ENCODE measurements at regions not wholly inside any gene's neighbourhood (a gene's known extent, or its start where the extent isn't known, plus 50 kb on each side); places are given as distances from the start of the nearest gene placed in this dataset.
A peak's percentile ranks its signal among the peaks of the same experiment; 100 is the strongest.
"Not testable (repeated sequence)": the region's sequence is repeated elsewhere in the genome, so short reads cannot be mapped to it uniquely, and the experiment has no call there.

DNA sequence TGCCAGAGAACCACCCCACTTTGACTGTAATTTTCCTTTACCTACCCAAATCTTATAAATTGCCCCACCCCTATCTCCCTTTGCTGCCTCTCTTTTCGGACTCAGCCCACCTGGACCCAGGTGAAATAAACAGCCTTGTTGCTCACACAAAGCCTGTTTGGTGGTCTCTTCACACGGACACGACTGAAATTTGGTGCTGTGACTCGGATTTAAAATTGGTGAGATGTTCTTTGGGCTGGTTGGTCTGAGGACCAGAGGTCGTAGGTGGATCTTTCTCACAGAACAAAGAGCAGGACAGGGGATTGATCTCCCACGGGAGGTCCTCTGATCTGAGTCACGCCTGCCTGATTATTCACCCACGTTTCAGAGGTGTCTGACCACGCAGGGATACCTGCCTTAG is 328.6 kb upstream of the KCNMB2 start:
- not testable (repeated sequence) for DNase-seq (ENCODE audit: low read depth in 1 of 2, low spot score in 2 of 2)

GRCh38 chr3:178209116-178209515 is 327.1 kb upstream of the KCNMB2 start:
- H3K56ac ChIP-seq (replicated peaks; ENCODE audit: insufficient read length, low read depth, low read length); H3K18ac ChIP-seq (ENCODE audit: extremely low read depth, low read length); H3K14ac ChIP-seq (ENCODE audit: insufficient read length); H3K9me3 ChIP-seq (ENCODE audit: insufficient read depth in 2 of 2, low read depth in 1 of 2, low read length in 1 of 2); H3K4me2 ChIP-seq (ENCODE audit: insufficient read depth in 1 of 2, low read depth in 2 of 2, low read length in 2 of 2); H3K23me2 ChIP-seq (ENCODE audit: low read depth, low read length); H2AFZ ChIP-seq (ENCODE audit: low read length); H2BK5ac ChIP-seq (ENCODE audit: low read depth, low read length); H4K5ac ChIP-seq (ENCODE audit: insufficient read length, low read depth, low read length); CTCF ChIA-PET (ENCODE audit: partially characterized antibody); H3K9ac ChIP-seq (replicated peaks in 1 of 4; ENCODE audit: extremely low read depth in 1 of 4, low read depth in 3 of 4, low read length in 3 of 4); H3K79me1 ChIP-seq (ENCODE audit: low read depth, low read length); H4K20me1 ChIP-seq (replicated peaks in 1 of 2; ENCODE audit: control insufficient read depth in 1 of 2, insufficient read depth in 2 of 2, low read length in 2 of 2); H2BK15ac ChIP-seq (ENCODE audit: low read length); DNase-seq (ENCODE audit: low read depth in 1 of 2, low spot score in 2 of 2); H2AK5ac ChIP-seq (ENCODE audit: low read depth, low read length); FAIRE-seq; H3K4ac ChIP-seq (replicated peaks; ENCODE audit: insufficient read length, low read depth, low read length); H2BK20ac ChIP-seq (ENCODE audit: low read length); H4K8ac ChIP-seq (ENCODE audit: extremely low read depth, insufficient read depth, low read length); H3K4me3 ChIP-seq (ENCODE audit: extremely low read depth in 1 of 4, insufficient read depth in 2 of 4, low read depth in 3 of 4, low read length in 4 of 4); H3K4me1 ChIP-seq (replicated peaks in 1 of 4; ENCODE audit: control insufficient read depth in 3 of 4, insufficient read depth in 4 of 4, low read length in 3 of 4); H3K36me3 ChIP-seq (ENCODE audit: control insufficient read depth in 2 of 4, insufficient read depth in 4 of 4, low read length in 3 of 4); H3K27ac ChIP-seq (ENCODE audit: low read depth, low read length); H4K91ac ChIP-seq (replicated peaks; ENCODE audit: insufficient read length, low read length); H3K79me2 ChIP-seq (ENCODE audit: control insufficient read depth in 1 of 2, insufficient read depth in 2 of 2, low read length in 2 of 2); H3K23ac ChIP-seq (ENCODE audit: insufficient read length); H2BK120ac ChIP-seq (replicated peaks; ENCODE audit: low read depth, low read length); H2BK12ac ChIP-seq (ENCODE audit: low read depth, low read length); POLR2A ChIA-PET (ENCODE audit: partially characterized antibody); H3K27me3 ChIP-seq (replicated peaks in 1 of 4; ENCODE audit: control insufficient read depth in 3 of 4, extremely low read depth in 1 of 4, insufficient read depth in 3 of 4, low read length in 3 of 4): not testable (repeated sequence)
- WGBS, 2 experiments (ENCODE audit: extremely low coverage in 1 of 2, insufficient coverage in 1 of 2, insufficient read length in 1 of 2, insufficient replicate concordance in 2 of 2, low coverage in 1 of 2, low lambda C conversion rate in 2 of 2, missing lambda C conversion rate in 1 of 2) = 88% methylated on average over 1 of the region's 1 CpG; no CpG with 5 or more reads in 1 of the 2 experiments

More for the DNA sequence above, 328.6 kb upstream of the KCNMB2 start:
- H3K27me3 ChIP-seq (replicated peaks in 1 of 4; ENCODE audit: control insufficient read depth in 3 of 4, extremely low read depth in 1 of 4, insufficient read depth in 3 of 4, low read length in 3 of 4); H3K79me1 ChIP-seq (ENCODE audit: low read depth, low read length); FAIRE-seq; H3K4me1 ChIP-seq (replicated peaks in 1 of 4; ENCODE audit: control insufficient read depth in 3 of 4, insufficient read depth in 4 of 4, low read length in 3 of 4); H3K14ac ChIP-seq (ENCODE audit: insufficient read length); H3K4me2 ChIP-seq (ENCODE audit: insufficient read depth in 1 of 2, low read depth in 2 of 2, low read length in 2 of 2); H3K23ac ChIP-seq (ENCODE audit: insufficient read length); H3K23me2 ChIP-seq (ENCODE audit: low read depth, low read length); H3K79me2 ChIP-seq (ENCODE audit: control insufficient read depth in 1 of 2, insufficient read depth in 2 of 2, low read length in 2 of 2); H2AFZ ChIP-seq (ENCODE audit: low read length); H2BK120ac ChIP-seq (replicated peaks; ENCODE audit: low read depth, low read length); H2BK15ac ChIP-seq (ENCODE audit: low read length); H4K91ac ChIP-seq (replicated peaks; ENCODE audit: insufficient read length, low read length); H2BK20ac ChIP-seq (ENCODE audit: low read length); H3K4me3 ChIP-seq (ENCODE audit: extremely low read depth in 1 of 4, insufficient read depth in 2 of 4, low read depth in 3 of 4, low read length in 4 of 4); H4K20me1 ChIP-seq (replicated peaks in 1 of 2; ENCODE audit: control insufficient read depth in 1 of 2, insufficient read depth in 2 of 2, low read length in 2 of 2); H3K36me3 ChIP-seq (ENCODE audit: control insufficient read depth in 2 of 4, insufficient read depth in 4 of 4, low read length in 3 of 4); H3K18ac ChIP-seq (ENCODE audit: extremely low read depth, low read length); H3K56ac ChIP-seq (replicated peaks; ENCODE audit: insufficient read length, low read depth, low read length); H2AK5ac ChIP-seq (ENCODE audit: low read depth, low read length); POLR2A ChIA-PET (ENCODE audit: partially characterized antibody); H3K9me3 ChIP-seq (ENCODE audit: insufficient read depth in 2 of 2, low read depth in 1 of 2, low read length in 1 of 2); H3K27ac ChIP-seq (ENCODE audit: low read depth, low read length); H2BK12ac ChIP-seq (ENCODE audit: low read depth, low read length); H3K9ac ChIP-seq (replicated peaks in 1 of 4; ENCODE audit: extremely low read depth in 1 of 4, low read depth in 3 of 4, low read length in 3 of 4); H4K5ac ChIP-seq (ENCODE audit: insufficient read length, low read depth, low read length); CTCF ChIA-PET (ENCODE audit: partially characterized antibody); H3K4ac ChIP-seq (replicated peaks; ENCODE audit: insufficient read length, low read depth, low read length): not testable (repeated sequence)
- peak overlapping the region; percentile 5; the same call in 1 of the 2 replicates for H4K8ac ChIP-seq (ENCODE audit: extremely low read depth, insufficient read depth, low read length)
- 97% methylated on average over 9 of the region's 9 CpGs; no CpG with 5 or more reads in 1 of the 2 experiments for WGBS, 2 experiments (ENCODE audit: extremely low coverage in 1 of 2, insufficient coverage in 1 of 2, insufficient read length in 1 of 2, insufficient replicate concordance in 2 of 2, low coverage in 1 of 2, low lambda C conversion rate in 2 of 2, missing lambda C conversion rate in 1 of 2)
- H2BK5ac ChIP-seq (ENCODE audit: low read depth, low read length) = peak overlapping the region; percentile 52; the same call in 1 of the 2 replicates
